Thyroid gland (tissue), 4 donors: ENCODE measurements at regions not wholly inside any gene's neighbourhood (a gene's known extent, or its start where the extent isn't known, plus 50 kb on each side); places are given as distances from the start of the nearest gene placed in this dataset. TPM values are rescaled to one million over a fixed set of nuclear protein-coding genes. Genes with fewer than 3 reads are reported as not detected.

ENCODE experiments used
- DNase-seq, 2 donors: peaks; one replicate each; pipeline ENCODE4 v3.0.0-alpha.2; 2019
- H3K27ac ChIP-seq, 3 donors: fragments of 200-600 bp; sonication (generic); 1 replicate in 2 of 3; 2 replicates in 1 of 3; pipeline ENCODE4 v1.5.1; 2016 to 2019; ENCODE audit warnings: mild to moderate bottlenecking in 1 of 3, moderate library complexity in 1 of 3
- H3K27me3 ChIP-seq: fragments of 200-600 bp; sonication (generic); one replicate; pipeline ENCODE4 v1.5.1; 2019
- H3K36me3 ChIP-seq, 2 donors: fragments of 200-600 bp; sonication (generic); one replicate each; pipeline ENCODE4 v1.5.1; 2016 to 2019
- H3K4me1 ChIP-seq, 2 donors: fragments of 200-600 bp; sonication (generic); one replicate each; pipeline ENCODE4 v1.5.1; 2017 to 2019
- H3K4me3 ChIP-seq, 3 donors: fragments of 200-600 bp; sonication (generic); replicated peaks in 1 of 3; 1 replicate in 2 of 3; 2 replicates in 1 of 3; pipeline ENCODE4 v1.5.1; 2016; ENCODE audit warnings: mild to moderate bottlenecking in 1 of 3
- H3K9me3 ChIP-seq: fragments of 200-600 bp; sonication (generic); one replicate; pipeline ENCODE4 v1.5.1; 2017
- CTCF ChIP-seq, 6 experiments: fragments of 200-600 bp in 3 of 6; fragments of 450-650 bp in 3 of 6; sonication (generic) in 3 of 6; IDR thresholded peaks; one replicate each; pipeline ENCODE4 v1.5.1; 2016 to 2019; ENCODE audit warnings: antibody characterized with exemption in 6 of 6, mild to moderate bottlenecking in 2 of 6, inconsistent platforms in 1 of 6, moderate library complexity in 1 of 6
- POLR2A ChIP-seq, 2 donors: fragments of 450-650 bp; IDR thresholded peaks; one replicate each; pipeline ENCODE4 v1.6.1; 2017; ENCODE audit warnings: antibody characterized with exemption in 2 of 2, mild to moderate bottlenecking in 2 of 2, moderate library complexity in 1 of 2
- WGBS, 2 donors: methylation state at CpG; one replicate each; pipeline ENCODE4 v1.1.5; 2017; 5-methylcytosine and 5-hydroxymethylcytosine counted together
- intact Hi-C: fragments of 100-400 bp; cut with DNase I; formaldehyde crosslinking; loops from one replicate; pipeline ENCODE4 v1.15.1; 2023
- microRNA counts, 2 donors: library from miRNA; unstranded; fragments of <30 nt; microRNA quantifications; one replicate each; lab custom pipeline; 2016 to 2017
- microRNA-seq: library from miRNA; unstranded; fragments of <30 nt; microRNA quantifications from one replicate; pipeline ENCODE4, GENCODE V29; 2016
- small RNA-seq: library from RNA; depleted of rRNA; stranded (forward); fragments of <200 nt; gene quantifications from one replicate; pipeline ENCODE3, GENCODE V24; 2016

- H3K4me1 ChIP-seq, result no peaks in the 10 kb centered on the region
- no peak for DNase-seq
- 82 to 85% methylated on average over 1 of the region's 1 CpG for WGBS, 2 donors
- no peak for TF ChIP-seq CTCF (IDR thresholded peaks at IDR 0.05)
- no peak for TF ChIP-seq POLR2A (IDR thresholded peaks at IDR 0.05)
- no peak overlapping the region for H3K4me3 ChIP-seq
- H3K27ac ChIP-seq, result no peak overlapping the region
- H3K27me3 ChIP-seq, result no peaks in the 10 kb centered on the region
- no peaks in the 10 kb centered on the region for H3K36me3 ChIP-seq
- intact Hi-C loops, result no loop called here
- H3K9me3 ChIP-seq, result no peaks in the 10 kb centered on the region
Observed at GRCh38 chr14:47739541-47739940, 64.1 kb upstream of the MDGA2 start.

- H3K27me3 ChIP-seq, result no peaks in the 10 kb centered on the region
- no peaks in the 10 kb centered on the region for H3K4me1 ChIP-seq
- no peaks in the 10 kb centered on the region for H3K9me3 ChIP-seq
- intact Hi-C loops, result no loop called here
- H3K36me3 ChIP-seq, result no peaks in the 10 kb centered on the region
- DNase-seq, result no peak
- no peak overlapping the region for H3K27ac ChIP-seq
- 64 to 66% methylated on average over 3 of the region's 3 CpGs for WGBS, 2 donors
- H3K4me3 ChIP-seq, result no peak overlapping the region
- no peak for TF ChIP-seq POLR2A (IDR thresholded peaks at IDR 0.05)
- TF ChIP-seq CTCF (IDR thresholded peaks at IDR 0.05), result no peak
Observed at GRCh38 chr14:47730296-47730695, 54.9 kb upstream of the MDGA2 start.

MicroRNA genes in the stretch of these regions (microRNA counts, 767-probe panel; counts per million panel counts)
- 3,089 to 3,376 counts per million in 2 donors for microRNA hsa-miR-548y (lab: Ali Mortazavi, UCI)

Small RNA genes in the stretch of these regions (microRNA-seq; reads per million reads assigned to microRNA genes)
- gene MIR548Y, result not detected

Small RNA genes in the stretch of these regions (small RNA-seq; reads per million reads assigned to genes)
- gene AL121576.1 (not detected), gene AL512360.1 (not detected), gene MIR548Y (not detected), gene RNU6-297P (not detected)
